A549 (cell line): ENCODE measurements at regions not wholly inside any gene's neighbourhood (a gene's known extent, or its start where the extent isn't known, plus 50 kb on each side); places are given as distances from the start of the nearest gene placed in this dataset.

Experiments
- ATAC-seq, 2 experiments: fragments of 200-7000 bp in 1 of 2; fragments of >200 bp in 1 of 2; cut with Nextera tagmentation in 1 of 2; cut with Tn5 transposase in 1 of 2; 3 replicates each; pipeline versions ENCODE4 v1.8.0 to v1.9.1; 2018 to 2020; ENCODE audit warnings: mild to moderate bottlenecking in 1 of 2, moderate library complexity in 1 of 2
- CTCF ChIA-PET: fragments of 300-600 bp; sonication (Branson Sonifier 250); formaldehyde crosslinking; extraction: SDS; loops from one replicate; lab custom pipeline; 2021; ENCODE audit warnings: antibody characterized with exemption, inconsistent platforms; lab: Yijun Ruan, JAX
- POLR2A ChIA-PET: fragments of 350-600 bp; formaldehyde crosslinking; extraction: SDS; loops from one replicate; lab custom pipeline; 2021; ENCODE audit warnings: antibody characterized with exemption, inconsistent platforms; lab: Yijun Ruan, JAX
- DNase-seq, 2 experiments: peaks; one replicate each; pipeline versions ENCODE4 v3.0.0 to v3.0.0-alpha.2; 2011 to 2016; ENCODE audit warnings: low read depth in 1 of 2, low spot score in 1 of 2
- FAIRE-seq: peaks from 2 replicates; lab custom pipeline; 2011; peaks lifted over from hg19 to GRCh38; lab: Jason Lieb, UNC
- H3K27ac ChIP-seq, 2 experiments: fragments of >200 bp; sonication (Bioruptor Twin); formaldehyde crosslinking; 3 replicates each; pipeline ENCODE4 v1.5.1; 2016 to 2017
- H3K4me1 ChIP-seq: fragments of >200 bp; sonication (Bioruptor Twin); formaldehyde crosslinking; 3 replicates; pipeline ENCODE4 v1.6.1; 2016
- H3K4me2 ChIP-seq: fragments of >200 bp; sonication (Bioruptor Twin); formaldehyde crosslinking; 3 replicates; pipeline ENCODE4 v1.6.1; 2016
- H3K4me3 ChIP-seq: fragments of >200 bp; sonication (Bioruptor Twin); formaldehyde crosslinking; 3 replicates; pipeline ENCODE4 v1.5.1; 2016
- H3K9me3 ChIP-seq: fragments of >200 bp; sonication (Bioruptor Twin); formaldehyde crosslinking; 3 replicates; pipeline ENCODE4 v1.6.1; 2016
- BHLHE40 ChIP-seq: IDR thresholded peaks from 2 replicates; pipeline ENCODE4 v1.6.1; 2012; ENCODE audit warnings: low read depth, low read length, inconsistent platforms
- CBX2 ChIP-seq: fragments of 200-600 bp; sonication (generic); IDR thresholded peaks from 2 replicates; pipeline ENCODE4 v1.6.1; 2016; ENCODE audit warnings: low read depth, mild to moderate bottlenecking, borderline replicate concordance
- CBX8 ChIP-seq: fragments of 200-600 bp; sonication (generic); IDR thresholded peaks from 2 replicates; pipeline ENCODE4 v1.6.1; 2016
- CEBPB ChIP-seq, 2 experiments: fragments of >200 bp in 1 of 2; sonication (Bioruptor Twin) in 1 of 2; formaldehyde crosslinking in 1 of 2; IDR thresholded peaks; 2 replicates each; pipeline ENCODE4 v1.6.1; 2012 to 2016
- EHF ChIP-seq: fragments of 250-450 bp; sonication (Bioruptor Pico); IDR thresholded peaks from 2 replicates; pipeline ENCODE4 v1.5.0; 2020; ENCODE audit warnings: mild to moderate bottlenecking
- EP300 ChIP-seq, 2 experiments: fragments of >200 bp; sonication (Bioruptor Twin); formaldehyde crosslinking; IDR thresholded peaks; 2 replicates in 1 of 2; 3 replicates in 1 of 2; pipeline ENCODE4 v1.6.1; 2016 to 2017
- FOSB ChIP-seq: fragments of 250-450 bp; sonication (Bioruptor Pico); IDR thresholded peaks from 2 replicates; pipeline ENCODE4 v1.5.0; 2020; ENCODE audit warnings: mild to moderate bottlenecking, moderate library complexity
- GATA3 ChIP-seq: IDR thresholded peaks from 2 replicates; pipeline ENCODE4 v1.6.1; 2012; ENCODE audit warnings: borderline replicate concordance
- HES2 ChIP-seq: fragments of >200 bp; sonication (Bioruptor Twin); formaldehyde crosslinking; IDR thresholded peaks from 2 replicates; pipeline ENCODE4 v1.6.1; 2016
- HEYL ChIP-seq: fragments of 250-450 bp; sonication (Bioruptor Pico); IDR thresholded peaks from 2 replicates; pipeline ENCODE4 v1.8.0; 2021; ENCODE audit warnings: mild to moderate bottlenecking, moderate library complexity
- HMGXB4 ChIP-seq: fragments of 250-450 bp; sonication (Bioruptor Pico); IDR thresholded peaks from 2 replicates; pipeline ENCODE4 v1.5.0; 2021; ENCODE audit warnings: mild to moderate bottlenecking, moderate library complexity, borderline replicate concordance
- HOXB13 ChIP-seq: fragments of 250-450 bp; sonication (Bioruptor Pico); IDR thresholded peaks from 2 replicates; pipeline ENCODE4 v1.5.0; 2020; ENCODE audit warnings: low read depth, mild to moderate bottlenecking, moderate library complexity
- JUN ChIP-seq, 2 experiments: fragments of >200 bp; sonication (Bioruptor Twin); formaldehyde crosslinking; IDR thresholded peaks; 2 replicates in 1 of 2; 3 replicates in 1 of 2; pipeline ENCODE4 v1.6.1; 2016 to 2017
- KDM1A ChIP-seq: fragments of 200-600 bp; sonication (generic); IDR thresholded peaks from 2 replicates; pipeline ENCODE4 v1.6.1; 2016; ENCODE audit warnings: low read depth, mild to moderate bottlenecking
- KDM5A ChIP-seq: fragments of 200-600 bp; sonication (generic); IDR thresholded peaks from 2 replicates; pipeline ENCODE4 v1.6.1; 2016; ENCODE audit warnings: antibody characterized with exemption, mild to moderate bottlenecking
- MYC ChIP-seq: IDR thresholded peaks from 2 replicates; pipeline ENCODE4 v1.6.1; 2012; ENCODE audit warnings: mild to moderate bottlenecking, inconsistent platforms, low read length, improper control_type of control experiment, borderline replicate concordance
- NR3C1 ChIP-seq: fragments of >200 bp; sonication (Bioruptor Twin); formaldehyde crosslinking; IDR thresholded peaks from 3 replicates; pipeline ENCODE4 v1.6.1; 2017
- PHF8 ChIP-seq: fragments of 200-600 bp; sonication (generic); IDR thresholded peaks from 2 replicates; pipeline ENCODE4 v1.6.1; 2016; ENCODE audit warnings: low read depth, mild to moderate bottlenecking, antibody characterized with exemption, moderate library complexity, borderline replicate concordance
- POLR2A ChIP-seq: IDR thresholded peaks from 2 replicates; pipeline ENCODE4 v1.6.1; 2012; ENCODE audit warnings: mild to moderate bottlenecking, low read length
- POLR2AphosphoS2 ChIP-seq: conservative IDR thresholded peaks from 2 replicates; pipeline ENCODE4 v1.6.1; 2012; ENCODE audit warnings: low read length, improper control_type of control experiment, inconsistent platforms
- RARB ChIP-seq: fragments of 250-450 bp; sonication (Bioruptor Pico); IDR thresholded peaks from 2 replicates; pipeline ENCODE4 v1.8.0; 2021; ENCODE audit warnings: mild to moderate bottlenecking, moderate library complexity
- RCOR1 ChIP-seq: fragments of 150-350 bp; IDR thresholded peaks from 2 replicates; pipeline ENCODE4 v1.6.1; 2014; ENCODE audit warnings: antibody characterized with exemption, low read length, low read depth
- RFX5 ChIP-seq: fragments of 450-650 bp; IDR thresholded peaks from 2 replicates; pipeline ENCODE4 v1.7.1; 2014; ENCODE audit warnings: antibody characterized with exemption, mild to moderate bottlenecking, moderate library complexity
- RNF2 ChIP-seq: fragments of 200-600 bp; sonication (generic); IDR thresholded peaks from 2 replicates; pipeline ENCODE4 v1.6.1; 2016; ENCODE audit warnings: low read depth, mild to moderate bottlenecking, antibody characterized with exemption, moderate library complexity, borderline replicate concordance
- SMC3 ChIP-seq: fragments of >200 bp; sonication (Bioruptor Twin); formaldehyde crosslinking; IDR thresholded peaks from 3 replicates; pipeline ENCODE4 v1.6.1; 2018; ENCODE audit warnings: inconsistent platforms
- TP53 ChIP-seq: fragments of 250-450 bp; sonication (Bioruptor Pico); IDR thresholded peaks from 2 replicates; pipeline ENCODE4 v1.5.0; 2021; ENCODE audit warnings: mild to moderate bottlenecking, moderate library complexity
- ZC3H11A ChIP-seq: fragments of 450-650 bp; IDR thresholded peaks from 2 replicates; pipeline ENCODE4 v1.6.1; 2014; ENCODE audit warnings: antibody characterized with exemption, mild to moderate bottlenecking
- ZNF302 ChIP-seq: fragments of 250-450 bp; sonication (Bioruptor Pico); IDR thresholded peaks from 2 replicates; pipeline ENCODE4 v1.9.0; 2021; ENCODE audit warnings: inconsistent platforms, mild to moderate bottlenecking, moderate library complexity
- ZSCAN20 ChIP-seq: fragments of 250-450 bp; sonication (Bioruptor Pico); IDR thresholded peaks from 2 replicates; pipeline ENCODE4 v1.8.0; 2022; ENCODE audit warnings: mild to moderate bottlenecking, moderate library complexity
- WGBS: methylation state at CpG from one replicate; pipeline ENCODE4 v1.1.6; 2017; ENCODE audit errors: missing lambda C conversion rate; 5-methylcytosine and 5-hydroxymethylcytosine counted together
- TF ChIP-seq, protein P1 (sequence below): IDR thresholded peaks from 2 replicates; pipeline ENCODE4 v1.6.1; 2012; ENCODE audit warnings: low read depth, borderline replicate concordance
- TF ChIP-seq, protein P2 (sequence below): fragments of >200 bp; sonication (Bioruptor Twin); formaldehyde crosslinking; IDR thresholded peaks from 3 replicates; pipeline ENCODE4 v1.5.1; 2016
- TF ChIP-seq, protein P3 (sequence below): IDR thresholded peaks from 2 replicates; pipeline ENCODE4 v1.6.1; 2012

DNA sequence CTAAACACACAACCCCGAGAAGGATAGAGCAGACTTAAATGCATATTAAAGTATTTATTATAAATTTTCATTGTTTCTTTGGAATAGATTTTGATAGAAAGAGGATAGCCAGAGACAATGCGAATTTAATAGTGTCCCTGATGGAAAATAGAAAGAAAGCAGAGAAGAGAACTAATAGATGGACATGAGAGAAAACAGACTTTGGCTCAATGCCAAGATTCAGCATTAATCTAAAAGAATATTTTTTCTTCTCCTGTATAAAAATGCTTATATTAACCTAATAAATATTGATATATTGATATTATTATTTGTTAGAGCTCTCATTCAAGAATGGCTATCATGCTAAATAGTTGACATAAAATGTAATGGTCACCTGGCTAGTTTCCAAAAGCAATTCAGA lies 173.4 kb downstream of the KIF2B start:
- POLR2A ChIA-PET: no interaction called here

DNA sequence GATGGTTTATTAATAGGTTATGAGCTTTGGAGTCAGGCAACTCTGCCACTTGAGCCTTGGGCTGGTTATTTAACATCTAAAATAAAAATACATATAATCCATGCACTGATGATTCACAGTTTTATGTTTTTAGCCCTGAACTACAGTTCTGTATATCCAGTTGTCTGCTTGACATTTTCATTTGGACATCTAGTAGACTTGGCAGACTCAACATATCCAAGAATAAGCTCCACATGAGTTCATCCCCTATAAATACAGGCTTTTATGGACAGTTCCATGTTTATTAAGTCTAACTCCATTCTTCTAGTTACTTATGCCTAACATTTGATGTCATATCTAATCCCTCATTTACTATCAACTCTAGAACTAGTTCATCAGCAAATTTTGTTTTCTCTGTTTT lies 174.2 kb downstream of the KIF2B start:
- ChIA-PET POLR2A (no interaction called here), CTCF (interaction anchor here (1.0 kb wide), 1 partner anchor 10 kb away, joined by 3 read pairs; no protein-coding TSS in a partner anchor)
- no peak for ATAC-seq
- Histone ChIP-seq H3K4me3 (no peak overlapping the region), H3K27ac (no peak overlapping the region), H3K4me2 (no peak overlapping the region)
- FAIRE-seq: no peak
- no peak for TF ChIP-seq POLR2A
- TF ChIP-seq POLR2AphosphoS2: no peak
- no peak for TF ChIP-seq HMGXB4
- no peak for TF ChIP-seq KDM5A
- no peak for TF ChIP-seq EHF
- TF ChIP-seq, protein P1, sequence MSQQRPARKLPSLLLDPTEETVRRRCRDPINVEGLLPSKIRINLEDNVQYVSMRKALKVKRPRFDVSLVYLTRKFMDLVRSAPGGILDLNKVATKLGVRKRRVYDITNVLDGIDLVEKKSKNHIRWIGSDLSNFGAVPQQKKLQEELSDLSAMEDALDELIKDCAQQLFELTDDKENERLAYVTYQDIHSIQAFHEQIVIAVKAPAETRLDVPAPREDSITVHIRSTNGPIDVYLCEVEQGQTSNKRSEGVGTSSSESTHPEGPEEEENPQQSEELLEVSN: no peak
- no peak for TF ChIP-seq ZNF302 (CRISPR knock-in tag)
- TF ChIP-seq CEBPB (IDR thresholded peaks at IDR 0.05): no peak
- TF ChIP-seq FOSB (CRISPR knock-in tag): no peak
- no peak for TF ChIP-seq JUN (IDR thresholded peaks at IDR 0.05)
- TF ChIP-seq HES2: no peak
- no peak for TF ChIP-seq RCOR1
- TF ChIP-seq PHF8: no peak
- no peak for TF ChIP-seq HEYL (CRISPR knock-in tag)
- TF ChIP-seq RFX5: no peak
- TF ChIP-seq, protein P2, sequence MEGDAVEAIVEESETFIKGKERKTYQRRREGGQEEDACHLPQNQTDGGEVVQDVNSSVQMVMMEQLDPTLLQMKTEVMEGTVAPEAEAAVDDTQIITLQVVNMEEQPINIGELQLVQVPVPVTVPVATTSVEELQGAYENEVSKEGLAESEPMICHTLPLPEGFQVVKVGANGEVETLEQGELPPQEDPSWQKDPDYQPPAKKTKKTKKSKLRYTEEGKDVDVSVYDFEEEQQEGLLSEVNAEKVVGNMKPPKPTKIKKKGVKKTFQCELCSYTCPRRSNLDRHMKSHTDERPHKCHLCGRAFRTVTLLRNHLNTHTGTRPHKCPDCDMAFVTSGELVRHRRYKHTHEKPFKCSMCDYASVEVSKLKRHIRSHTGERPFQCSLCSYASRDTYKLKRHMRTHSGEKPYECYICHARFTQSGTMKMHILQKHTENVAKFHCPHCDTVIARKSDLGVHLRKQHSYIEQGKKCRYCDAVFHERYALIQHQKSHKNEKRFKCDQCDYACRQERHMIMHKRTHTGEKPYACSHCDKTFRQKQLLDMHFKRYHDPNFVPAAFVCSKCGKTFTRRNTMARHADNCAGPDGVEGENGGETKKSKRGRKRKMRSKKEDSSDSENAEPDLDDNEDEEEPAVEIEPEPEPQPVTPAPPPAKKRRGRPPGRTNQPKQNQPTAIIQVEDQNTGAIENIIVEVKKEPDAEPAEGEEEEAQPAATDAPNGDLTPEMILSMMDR: no peak
- TF ChIP-seq CBX8: no peak
- TF ChIP-seq RNF2: no peak
- no peak for TF ChIP-seq KDM1A
- TF ChIP-seq HOXB13: no peak
- TF ChIP-seq, all 56 proteins: peak for 0
- no peak for DNase-seq
- H3K9me3 ChIP-seq: peaks cover 6% of the 10 kb centered on the region; the same call in 1 of the 3 replicates
- H3K4me1 ChIP-seq: no peaks in the 10 kb centered on the region

More for the DNA sequence above, 173.4 kb downstream of the KIF2B start:
- DNase-seq (no peak), FAIRE-seq (no peak), ATAC-seq (no peak)
- Histone ChIP-seq H3K4me2 (no peak overlapping the region), H3K4me3 (no peak overlapping the region), H3K4me1 (no peaks in the 10 kb centered on the region), H3K27ac (no peak overlapping the region), H3K9me3 (0 out of 3 replicates have a peak, but pooled peaks cover 4% of the 10 kb centered on the region)
- WGBS: 2% methylated on average over 2 of the region's 2 CpGs
- no peak for TF ChIP-seq BHLHE40
- no peak for TF ChIP-seq MYC
- TF ChIP-seq TP53 (CRISPR knock-in tag): no peak
- TF ChIP-seq ZC3H11A: no peak
- no peak for TF ChIP-seq GATA3
- TF ChIP-seq FOSB (CRISPR knock-in tag): no peak
- no peak for TF ChIP-seq NR3C1
- TF ChIP-seq HEYL (CRISPR knock-in tag): no peak
- no peak for TF ChIP-seq JUN (IDR thresholded peaks at IDR 0.05)
- TF ChIP-seq RARB (CRISPR knock-in tag): no peak
- no peak for TF ChIP-seq SMC3
- TF ChIP-seq, protein P3, sequence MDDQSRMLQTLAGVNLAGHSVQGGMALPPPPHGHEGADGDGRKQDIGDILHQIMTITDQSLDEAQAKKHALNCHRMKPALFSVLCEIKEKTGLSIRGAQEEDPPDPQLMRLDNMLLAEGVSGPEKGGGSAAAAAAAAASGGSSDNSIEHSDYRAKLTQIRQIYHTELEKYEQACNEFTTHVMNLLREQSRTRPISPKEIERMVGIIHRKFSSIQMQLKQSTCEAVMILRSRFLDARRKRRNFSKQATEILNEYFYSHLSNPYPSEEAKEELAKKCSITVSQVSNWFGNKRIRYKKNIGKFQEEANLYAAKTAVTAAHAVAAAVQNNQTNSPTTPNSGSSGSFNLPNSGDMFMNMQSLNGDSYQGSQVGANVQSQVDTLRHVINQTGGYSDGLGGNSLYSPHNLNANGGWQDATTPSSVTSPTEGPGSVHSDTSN: no peak
- no peak for TF ChIP-seq CBX2
- TF ChIP-seq ZNF302 (CRISPR knock-in tag): no peak
- TF ChIP-seq ZSCAN20: no peak
- no peak for TF ChIP-seq EP300 (IDR thresholded peaks at IDR 0.05)
- no peak for TF ChIP-seq RCOR1
- CTCF ChIA-PET: interaction anchor here (1.0 kb wide), 1 partner anchor 11 kb away, joined by 3 read pairs; no protein-coding TSS in a partner anchor
